ENCODE measurements at regions not wholly inside any gene's neighbourhood (a gene's known extent, or its start where the extent isn't known, plus 50 kb on each side); places are given as distances from the start of the nearest gene placed in this dataset.
A peak's percentile ranks its signal among the peaks of the same experiment; 100 is the strongest.

- peak; percentile 57 for DNase-seq
Observed at GRCh38 chr4:41429280-41429669, 108.7 kb upstream of the LIMCH1 start.

GRCh38 chr4:41430792-41431191 lies 107.2 kb upstream of the LIMCH1 start:
- no peak for DNase-seq

- no peak for DNase-seq
Observed at GRCh38 chr4:41431276-41431675, 106.7 kb upstream of the LIMCH1 start.

- DNase-seq, result no peak
Observed at GRCh38 chr4:41432219-41432618, 105.7 kb upstream of the LIMCH1 start.

GRCh38 chr4:41432881-41433280 lies 105.1 kb upstream of the LIMCH1 start:
- no peak for DNase-seq

- no peak for DNase-seq
Observed at GRCh38 chr4:41433361-41433760, 104.6 kb upstream of the LIMCH1 start.

- no peak for DNase-seq
Observed at GRCh38 chr4:41435510-41435909, 102.4 kb upstream of the LIMCH1 start.

GRCh38 chr4:41436419-41436818 lies 101.5 kb upstream of the LIMCH1 start:
- DNase-seq, result no peak

- no peak for DNase-seq
Observed at GRCh38 chr4:41437111-41437536, 100.8 kb upstream of the LIMCH1 start.

- DNase-seq, result no peak
Observed at GRCh38 chr4:41438931-41439297, 99.0 kb upstream of the LIMCH1 start.

GRCh38 chr4:41442810-41443209 lies 95.1 kb upstream of the LIMCH1 start:
- peak; percentile 81 for DNase-seq

- DNase-seq, result no peak
Observed at GRCh38 chr4:41443340-41444079, 94.4 kb upstream of the LIMCH1 start.

GRCh38 chr4:41446391-41446790 lies 91.6 kb upstream of the LIMCH1 start:
- no peak for DNase-seq

- DNase-seq, result no peak
Observed at GRCh38 chr4:41446981-41447725, 90.8 kb upstream of the LIMCH1 start.

GRCh38 chr4:41448934-41449333 lies 89.0 kb upstream of the LIMCH1 start:
- no peak for DNase-seq

GRCh38 chr4:41451961-41452360 lies 86.0 kb upstream of the LIMCH1 start:
- DNase-seq, result no peak

GRCh38 chr4:41452484-41453225 lies 85.3 kb upstream of the LIMCH1 start:
- DNase-seq, result peak; percentile 68

GRCh38 chr4:41454423-41454822 lies 83.5 kb upstream of the LIMCH1 start:
- peak; percentile 46 for DNase-seq

- peak; percentile 72 for DNase-seq
Observed at GRCh38 chr4:41455206-41455605, 82.8 kb upstream of the LIMCH1 start.

- DNase-seq, result no peak
Observed at GRCh38 chr4:41456559-41457101, 81.3 kb upstream of the LIMCH1 start.

GRCh38 chr4:41458689-41459088 lies 79.3 kb upstream of the LIMCH1 start:
- no peak for DNase-seq

GRCh38 chr4:41460641-41461040 lies 77.3 kb upstream of the LIMCH1 start:
- no peak for DNase-seq

GRCh38 chr4:41461780-41462307 lies 76.1 kb upstream of the LIMCH1 start:
- DNase-seq, result no peak

Data from NCI-H1092 treated with DMSO at 0.1 percent for 48 hours (cell line).